Coronary artery (tissue), 2 donors: ENCODE measurements at regions not wholly inside any gene's neighbourhood (a gene's known extent, or its start where the extent isn't known, plus 50 kb on each side); places are given as distances from the start of the nearest gene placed in this dataset.
"Not testable (repeated sequence)": the region's sequence is repeated elsewhere in the genome, so short reads cannot be mapped to it uniquely, and the experiment has no call there.

Source experiments
- DNase-seq: peaks from one replicate; pipeline ENCODE4 v3.0.0-alpha.2; 2017; ENCODE audit warnings: low spot score
- H3K27ac ChIP-seq, 2 donors: fragments of 200-600 bp; sonication (generic); one replicate each; pipeline ENCODE4 v1.5.1; 2016 to 2019
- H3K4me3 ChIP-seq: fragments of 200-600 bp; sonication (generic); 2 replicates; pipeline ENCODE4 v1.5.1; 2016; ENCODE audit warnings: mild to moderate bottlenecking, moderate library complexity
- CTCF ChIP-seq: fragments of 200-600 bp; sonication (generic); IDR thresholded peaks from one replicate; pipeline ENCODE4 v1.5.1; 2019; ENCODE audit warnings: antibody characterized with exemption

- no peak overlapping the region for H3K27ac ChIP-seq
- no peak for DNase-seq
- no peak overlapping the region for H3K4me3 ChIP-seq
- TF ChIP-seq CTCF, result no peak
Measured at GRCh38 chr4:105061731-105062130, 84.9 kb upstream of the TET2 start.

DNA sequence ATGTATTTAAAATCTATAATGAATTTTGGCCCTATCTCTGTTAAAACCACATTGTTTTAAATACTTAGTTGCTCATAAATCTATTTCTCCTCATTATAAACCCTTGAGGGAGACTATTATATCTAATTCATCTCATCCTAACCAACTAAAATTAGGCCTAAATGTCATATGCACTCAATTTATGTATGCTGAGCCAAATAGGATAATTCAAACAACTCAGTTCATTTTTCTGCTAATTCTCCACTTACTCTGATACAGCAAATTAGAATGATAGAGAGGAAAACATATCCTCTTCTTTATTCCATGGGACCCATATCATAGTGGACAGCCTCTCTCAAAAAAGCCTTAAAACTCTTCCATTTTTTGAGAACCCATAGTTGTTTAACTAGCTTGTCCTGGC is 80.3 kb upstream of the TET2 start:
- no peak for DNase-seq
- H3K27ac ChIP-seq, result no peak overlapping the region
- no peak overlapping the region for H3K4me3 ChIP-seq
- TF ChIP-seq CTCF, result no peak

GRCh38 chr4:105067431-105067830 is 79.2 kb upstream of the TET2 start:
- DNase-seq, result no peak
- Histone ChIP-seq H3K27ac (no peak overlapping the region), H3K4me3 (no peak overlapping the region)
- no peak for TF ChIP-seq CTCF

DNA sequence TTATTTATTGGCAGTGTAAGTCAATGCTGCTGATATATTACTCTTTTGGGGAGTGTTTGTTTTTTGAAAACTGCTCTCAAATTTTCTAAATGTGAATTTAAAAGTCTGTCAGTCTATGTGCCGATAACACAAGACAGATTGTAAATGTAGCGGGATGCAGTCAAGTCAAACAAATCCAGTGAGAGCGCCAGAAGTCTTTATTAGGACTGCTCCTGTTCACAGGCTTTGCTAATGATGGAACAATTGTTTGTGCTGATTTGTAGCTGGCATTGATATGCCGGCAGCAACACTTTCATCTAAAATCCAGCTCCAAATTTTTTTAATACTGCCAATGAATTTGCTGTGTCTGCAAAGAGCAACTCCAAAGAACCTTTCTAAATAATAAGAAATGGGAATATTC is 78.7 kb upstream of the TET2 start:
- DNase-seq, result no peak
- TF ChIP-seq CTCF, result no peak
- H3K4me3 ChIP-seq, result no peak overlapping the region
- no peak overlapping the region for H3K27ac ChIP-seq

DNA sequence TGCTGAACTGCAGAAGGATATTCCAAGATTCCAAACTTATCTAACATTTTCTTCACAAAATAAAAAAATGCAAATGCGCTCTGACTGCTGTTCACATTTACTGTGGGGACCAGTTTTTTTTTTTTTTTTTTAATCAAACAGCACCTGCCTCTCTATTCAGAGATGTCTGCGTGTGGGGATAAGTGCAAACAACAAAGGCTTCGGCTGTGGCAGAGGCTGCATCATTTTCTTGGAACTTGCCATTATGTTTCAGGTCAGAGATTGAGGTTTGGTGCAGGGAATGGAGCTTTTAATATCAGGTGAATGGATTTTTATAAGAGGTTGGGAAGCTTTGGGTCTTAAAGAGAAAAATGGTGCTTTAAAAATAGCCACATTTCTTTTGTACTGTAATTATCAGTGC is 78.2 kb upstream of the TET2 start:
- no peak for DNase-seq
- no peak overlapping the region for H3K4me3 ChIP-seq
- no peak for TF ChIP-seq CTCF

GRCh38 chr4:105072095-105072494 is 74.6 kb upstream of the TET2 start:
- DNase-seq, H3K4me3 ChIP-seq, H3K27ac ChIP-seq: not testable (repeated sequence)

More for the DNA sequence above, 78.2 kb upstream of the TET2 start:
- H3K27ac ChIP-seq, result no peak overlapping the region

- Histone ChIP-seq H3K4me3 (no peak overlapping the region), H3K27ac (no peak overlapping the region)
- DNase-seq, result no peak
- TF ChIP-seq CTCF, result no peak
Measured at GRCh38 chr4:105074097-105074496, 72.6 kb upstream of the TET2 start.

- TF ChIP-seq CTCF, result no peak
- no peak for DNase-seq
- Histone ChIP-seq H3K27ac (no peak overlapping the region), H3K4me3 (no peak overlapping the region)
Measured at GRCh38 chr4:105075045-105075444, 71.6 kb upstream of the TET2 start.
